ENCODE measurements at regions not wholly inside any gene's neighbourhood (a gene's known extent, or its start where the extent isn't known, plus 50 kb on each side); places are given as distances from the start of the nearest gene placed in this dataset.
"Not testable (repeated sequence)": the region's sequence is repeated elsewhere in the genome, so short reads cannot be mapped to it uniquely, and the experiment has no call there.

GRCh38 chr5:122674385-122674784, 100.5 kb upstream of the SNX2 start:
- no peak for DNase-seq

GRCh38 chr5:122680623-122681350, 94.1 kb upstream of the SNX2 start:
- no peak for DNase-seq

- DNase-seq = no peak
Observed at GRCh38 chr5:122683631-122684030, 91.2 kb upstream of the SNX2 start.

GRCh38 chr5:122690266-122690665, 84.6 kb upstream of the SNX2 start:
- DNase-seq = no peak

GRCh38 chr5:122691931-122692330, 82.9 kb upstream of the SNX2 start:
- no peak for DNase-seq

- no peak for DNase-seq
Observed at GRCh38 chr5:122693963-122694362, 80.9 kb upstream of the SNX2 start.

- DNase-seq = no peak
Observed at GRCh38 chr5:122694884-122695283, 80.0 kb upstream of the SNX2 start.

GRCh38 chr5:122696735-122697134, 78.1 kb upstream of the SNX2 start:
- DNase-seq = not testable (repeated sequence)

- no peak for DNase-seq
Observed at GRCh38 chr5:122697191-122697590, 77.7 kb upstream of the SNX2 start.

GRCh38 chr5:122699201-122699600, 75.7 kb upstream of the SNX2 start:
- DNase-seq = no peak

GRCh38 chr5:122701640-122702523, 73.0 kb upstream of the SNX2 start:
- DNase-seq = peak; percentile 20

- no peak for DNase-seq
Observed at GRCh38 chr5:122702524-122702875, 72.4 kb upstream of the SNX2 start.

- DNase-seq = no peak
Observed at GRCh38 chr5:122703203-122703602, 71.7 kb upstream of the SNX2 start.

- DNase-seq = no peak
Observed at GRCh38 chr5:122704247-122705036, 70.4 kb upstream of the SNX2 start.

- DNase-seq = no peak
Observed at GRCh38 chr5:122705851-122706250, 69.0 kb upstream of the SNX2 start.

- DNase-seq = no peak
Observed at GRCh38 chr5:122707796-122708195, 67.1 kb upstream of the SNX2 start.

- no peak for DNase-seq
Observed at GRCh38 chr5:122713041-122713440, 61.8 kb upstream of the SNX2 start.

- no peak for DNase-seq
Observed at GRCh38 chr5:122715095-122715494, 59.8 kb upstream of the SNX2 start.

- DNase-seq = no peak
Observed at GRCh38 chr5:122718611-122719010, 56.3 kb upstream of the SNX2 start.

GRCh38 chr5:122719991-122720746, 54.7 kb upstream of the SNX2 start:
- DNase-seq = no peak

GRCh38 chr5:122721127-122721526, 53.8 kb upstream of the SNX2 start:
- no peak for DNase-seq

GRCh38 chr5:122722341-122722740, 52.5 kb upstream of the SNX2 start:
- DNase-seq = no peak
